Right forelimb (tissue), 1 donor: ENCODE measurements at regions not wholly inside any gene's neighbourhood (a gene's known extent, or its start where the extent isn't known, plus 50 kb on each side); places are given as distances from the start of the nearest gene placed in this dataset.
"Not testable (repeated sequence)": the region's sequence is repeated elsewhere in the genome, so short reads cannot be mapped to it uniquely, and the experiment has no call there.

Experiments used
- DNase-seq: peaks from one replicate; pipeline ENCODE4 v3.0.0-alpha.2; 2018

- DNase-seq = no peak
Measured at GRCh38 chr15:23983500-23984259, 296.6 kb upstream of the NDN start.

DNA sequence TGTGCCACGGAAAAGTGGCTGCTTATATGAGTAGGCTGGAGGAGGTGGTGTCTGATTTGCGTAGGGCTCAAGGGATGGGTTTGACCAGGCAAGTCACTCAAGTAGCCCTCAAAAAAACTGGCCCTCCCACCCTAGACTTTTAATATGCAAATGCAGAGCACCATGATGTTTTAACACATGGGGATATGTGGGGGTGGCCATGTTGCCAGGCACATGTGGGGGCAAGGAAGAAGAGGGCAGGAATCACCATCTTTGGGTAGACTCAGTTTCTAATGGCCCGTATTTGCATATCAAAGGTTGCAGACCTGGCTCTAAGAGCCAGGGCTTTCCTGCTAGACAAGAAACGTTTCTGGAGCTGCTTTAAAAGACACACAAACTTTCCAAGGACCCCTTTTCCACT is 307.2 kb upstream of the NDN start:
- no peak for DNase-seq

DNA sequence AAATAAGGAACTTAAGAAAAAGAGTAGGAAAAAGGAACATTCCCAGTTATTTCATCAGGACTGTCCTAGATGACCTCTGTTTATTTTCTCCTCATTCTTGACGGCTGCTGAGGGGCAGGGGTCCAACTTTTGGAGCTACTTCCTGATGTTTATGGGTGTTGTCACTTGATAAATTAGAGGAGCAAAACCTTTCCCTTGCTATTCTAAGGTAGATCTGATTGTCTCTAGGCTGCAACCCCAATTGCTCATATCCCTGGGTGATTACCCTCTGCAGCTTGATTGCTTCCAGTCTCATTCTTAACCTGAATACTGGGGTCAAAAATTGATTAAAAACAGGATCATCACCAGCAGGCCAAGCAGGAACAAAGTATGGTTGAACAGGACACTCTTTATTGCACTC is 311.0 kb upstream of the NDN start:
- no peak for DNase-seq

DNA sequence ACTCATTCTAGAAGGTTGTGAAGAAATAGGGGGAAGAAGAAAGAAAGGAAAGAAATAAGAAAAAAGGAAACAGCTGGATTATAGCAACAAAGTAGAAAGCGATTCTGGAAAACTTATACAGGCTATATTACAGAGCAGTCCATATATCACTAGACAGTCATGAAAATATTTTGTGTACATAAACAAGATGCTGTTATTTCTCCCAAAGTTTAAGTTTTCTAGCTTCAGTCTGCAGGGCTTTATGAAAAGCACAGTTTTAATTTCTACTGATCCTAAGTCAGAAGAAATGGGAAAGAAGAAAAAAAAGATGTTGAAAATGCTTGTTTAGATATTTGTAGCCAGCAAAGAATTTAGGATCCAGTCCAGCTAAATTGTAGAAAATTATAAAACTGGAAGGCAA is 321.4 kb upstream of the NDN start:
- DNase-seq = no peak

- DNase-seq = no peak
Measured at GRCh38 chr15:24017470-24017869, 330.4 kb upstream of the NDN start.

GRCh38 chr15:24039683-24040082 is 352.6 kb upstream of the NDN start:
- DNase-seq = no peak

DNA sequence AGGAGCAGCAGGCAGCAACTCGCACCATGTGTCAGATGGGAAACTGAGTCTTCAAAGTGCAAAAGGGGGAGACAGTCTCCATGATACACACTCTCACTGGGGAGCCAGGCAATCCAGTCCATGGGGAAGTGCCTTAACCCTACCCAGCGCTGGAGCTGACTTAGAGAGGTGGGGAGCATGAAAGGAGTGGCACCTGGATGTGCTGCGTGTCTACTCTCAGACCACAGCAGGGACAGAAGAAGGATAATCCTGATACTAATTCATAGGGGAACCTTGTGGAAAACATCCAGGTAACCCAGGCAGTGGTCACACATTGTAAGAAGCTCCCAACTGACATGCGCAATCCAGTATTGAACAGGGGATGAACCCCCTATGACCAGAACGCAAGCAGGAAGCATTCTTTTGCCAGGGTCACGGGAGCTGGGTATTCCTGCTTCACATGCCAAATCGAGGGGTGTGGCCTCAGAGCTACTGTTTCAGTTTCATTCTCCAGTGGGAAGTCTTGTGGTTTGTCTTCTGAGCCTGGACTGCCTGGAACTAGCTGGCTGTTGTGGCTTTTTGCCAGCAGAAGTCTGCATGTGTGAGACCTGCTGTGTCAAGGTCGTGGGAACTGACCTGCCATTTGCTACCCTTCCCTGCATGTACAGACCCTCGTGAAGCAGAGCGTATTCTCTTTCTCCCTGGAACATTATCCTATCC is 367.6 kb upstream of the NDN start:
- DNase-seq = no peak

DNA sequence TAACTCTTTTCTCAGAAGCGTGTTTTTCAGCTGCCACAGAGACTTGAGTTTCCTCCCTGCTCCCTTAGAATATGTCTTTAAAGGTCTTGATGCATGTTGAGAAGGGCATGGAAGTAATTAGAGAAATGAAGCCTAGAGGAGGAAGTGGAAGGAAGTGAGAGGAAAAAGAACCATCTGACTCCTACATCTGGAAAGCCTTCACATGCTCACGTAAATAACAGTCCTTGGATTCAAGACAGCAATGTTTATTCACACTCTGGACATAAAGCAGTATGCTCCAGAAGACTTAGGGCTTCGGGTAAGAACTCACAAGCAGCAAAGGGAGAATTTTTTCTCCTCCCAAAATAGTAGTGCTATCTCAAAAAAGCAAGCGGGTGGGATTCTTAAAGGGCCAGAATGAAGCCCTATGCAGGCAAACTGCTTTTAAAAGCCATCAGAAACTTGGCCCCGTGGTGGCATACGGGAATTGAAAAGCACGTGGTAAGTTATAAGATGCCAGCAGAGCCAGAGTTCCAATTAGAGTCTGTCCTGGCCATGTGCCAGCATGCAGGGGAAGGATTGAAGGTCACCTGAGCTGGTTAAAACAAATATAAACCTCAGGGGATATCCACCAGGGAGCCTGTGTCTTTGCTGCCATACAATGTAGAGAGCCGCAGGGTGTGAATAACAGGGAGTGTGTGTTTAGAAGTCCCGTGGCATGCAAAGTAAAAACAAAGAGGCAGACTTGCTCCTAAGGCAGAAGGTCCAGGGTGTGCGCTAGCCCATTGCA is 380.8 kb upstream of the NDN start:
- DNase-seq = no peak

GRCh38 chr15:24075420-24076089 is 388.4 kb upstream of the NDN start:
- DNase-seq = no peak

- DNase-seq = no peak
Measured at GRCh38 chr15:24076090-24076784, 389.1 kb upstream of the NDN start.

DNA sequence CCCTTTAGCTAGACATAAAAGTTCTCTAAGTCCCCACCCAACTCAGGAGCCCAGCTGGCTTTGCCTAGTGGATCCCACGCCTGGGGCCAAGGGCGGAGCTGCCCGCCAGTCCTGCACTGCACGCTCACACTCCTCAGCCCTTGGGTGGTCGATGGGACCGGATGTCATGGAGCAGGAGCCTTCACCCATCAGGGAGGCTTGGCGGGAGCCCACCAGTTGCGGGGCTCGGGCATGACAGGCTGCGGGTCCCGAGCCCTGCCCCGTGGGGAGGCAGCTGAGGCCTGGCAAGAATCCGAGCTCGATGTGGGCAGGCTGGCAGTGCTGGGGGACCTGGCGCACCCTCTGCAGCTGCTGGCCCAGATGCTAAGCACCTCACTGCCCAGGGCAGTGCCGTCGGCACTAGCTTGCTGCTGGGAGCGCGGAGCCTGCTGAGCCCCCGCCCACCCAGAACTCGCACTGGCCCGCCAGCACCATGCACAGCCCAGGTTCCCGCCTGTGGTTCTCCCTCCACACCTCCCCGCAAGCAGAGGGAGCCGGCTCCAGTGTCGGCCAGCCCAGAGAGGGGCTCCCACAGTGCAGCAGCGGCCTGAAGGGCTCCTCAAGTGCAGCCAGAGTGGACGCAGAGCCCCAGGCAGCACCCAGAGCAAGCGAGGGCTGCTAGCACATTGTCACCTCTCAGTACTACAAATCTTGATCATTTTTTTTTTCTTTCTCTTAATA is 391.4 kb upstream of the NDN start:
- no peak for DNase-seq

DNA sequence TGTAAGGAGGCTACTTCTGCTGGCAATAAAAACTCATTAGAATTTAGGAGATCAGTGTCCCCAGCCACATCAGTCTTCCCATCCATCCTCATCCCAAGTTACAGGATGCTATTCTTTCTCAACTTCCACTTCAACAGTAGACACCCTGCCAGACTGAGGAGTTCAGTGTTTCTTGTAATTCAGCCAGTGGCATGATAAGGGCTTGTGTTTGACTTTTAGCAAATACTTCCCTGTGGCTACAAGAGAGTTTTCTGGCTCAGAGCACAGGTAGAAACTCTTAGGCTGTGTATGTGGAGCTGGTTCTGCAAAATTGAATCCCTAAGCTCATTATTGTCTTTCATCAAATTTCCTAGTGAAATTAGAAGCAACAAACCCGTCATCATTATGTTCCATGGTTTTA is 401.8 kb upstream of the NDN start:
- DNase-seq = not testable (repeated sequence)

DNA sequence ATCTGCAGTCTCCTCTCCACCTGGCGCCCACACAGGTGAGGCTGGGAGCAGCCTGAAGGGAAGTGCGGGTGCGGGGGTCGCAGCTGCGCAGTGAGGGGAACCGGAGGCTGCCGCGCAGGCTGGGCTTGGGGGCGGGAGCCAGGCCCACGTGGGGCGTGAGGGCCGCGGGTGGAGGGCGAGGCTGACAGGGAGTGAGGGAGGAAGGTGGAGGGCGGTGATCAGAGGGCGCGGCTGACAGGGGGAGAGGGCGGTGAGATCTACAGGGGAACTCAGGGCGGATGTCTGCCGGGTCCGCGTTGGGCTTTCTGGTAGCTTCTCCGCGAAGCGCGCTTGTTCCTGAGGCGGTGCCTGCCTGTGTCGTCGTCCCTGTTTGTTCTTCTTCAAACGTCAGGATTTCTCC is 414.4 kb upstream of the NDN start:
- not testable (repeated sequence) for DNase-seq

- DNase-seq = not testable (repeated sequence)
Measured at GRCh38 chr15:24107524-24107923, 420.4 kb upstream of the NDN start.

DNA sequence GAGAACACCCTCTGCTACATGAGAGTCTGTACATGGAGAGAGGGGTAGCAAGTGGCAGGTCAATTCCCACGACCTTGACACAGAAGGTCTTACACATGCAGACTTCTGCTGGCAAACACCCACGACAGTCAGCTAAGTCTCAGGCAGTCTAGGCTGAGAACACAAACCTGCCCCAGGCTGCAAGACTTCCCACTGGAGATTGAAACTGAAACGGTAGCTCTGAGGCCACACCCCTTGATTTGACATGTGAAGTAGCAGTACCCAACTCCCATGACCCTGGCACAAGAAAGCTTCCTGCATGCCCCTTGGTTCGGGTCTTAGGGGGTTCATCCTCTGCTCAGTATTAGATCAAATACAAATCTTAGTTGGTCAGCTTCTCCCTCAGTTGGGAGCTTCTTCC is 420.8 kb upstream of the NDN start:
- not testable (repeated sequence) for DNase-seq

DNA sequence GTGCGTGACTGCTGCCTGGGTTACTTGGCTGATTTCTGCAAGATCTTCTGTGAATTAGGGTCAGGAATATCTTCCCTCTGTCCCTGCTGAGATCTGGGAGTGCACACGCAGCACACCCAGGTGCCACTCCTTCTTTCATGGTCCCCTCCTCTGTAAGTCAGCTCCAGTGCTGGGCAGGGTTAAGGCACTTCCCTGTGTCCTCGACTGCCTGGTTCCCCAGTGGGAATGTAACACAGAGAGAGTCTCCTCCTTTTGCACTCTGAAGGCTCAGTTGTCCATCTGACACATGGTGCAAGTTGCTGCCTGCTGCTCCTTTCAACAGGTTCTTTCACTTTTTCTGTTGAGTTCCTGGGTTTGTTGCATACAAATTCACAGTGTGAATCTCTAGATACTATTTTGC is 421.2 kb upstream of the NDN start:
- DNase-seq = not testable (repeated sequence)

GRCh38 chr15:24139622-24140021 is 452.5 kb upstream of the NDN start:
- DNase-seq = not testable (repeated sequence)

DNA sequence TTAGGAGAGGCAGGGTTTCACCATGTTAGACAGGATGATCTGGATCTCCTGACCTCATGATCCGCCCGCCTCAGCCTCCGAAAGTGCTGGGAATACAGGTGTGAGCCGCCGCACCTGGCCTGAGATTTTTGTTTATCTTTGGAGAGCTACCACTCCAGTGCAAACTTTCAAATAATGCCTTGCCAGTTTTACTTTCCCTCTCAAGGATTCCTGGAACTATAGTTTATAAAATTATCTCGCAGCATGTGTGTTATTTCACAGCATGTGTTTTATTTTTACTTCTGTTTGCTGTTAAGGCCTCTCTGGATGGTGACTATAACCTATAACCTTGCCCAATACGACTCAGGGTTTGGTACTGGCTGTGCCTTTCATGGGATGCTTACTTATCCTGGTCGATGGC is 458.0 kb upstream of the NDN start:
- DNase-seq = not testable (repeated sequence)

DNA sequence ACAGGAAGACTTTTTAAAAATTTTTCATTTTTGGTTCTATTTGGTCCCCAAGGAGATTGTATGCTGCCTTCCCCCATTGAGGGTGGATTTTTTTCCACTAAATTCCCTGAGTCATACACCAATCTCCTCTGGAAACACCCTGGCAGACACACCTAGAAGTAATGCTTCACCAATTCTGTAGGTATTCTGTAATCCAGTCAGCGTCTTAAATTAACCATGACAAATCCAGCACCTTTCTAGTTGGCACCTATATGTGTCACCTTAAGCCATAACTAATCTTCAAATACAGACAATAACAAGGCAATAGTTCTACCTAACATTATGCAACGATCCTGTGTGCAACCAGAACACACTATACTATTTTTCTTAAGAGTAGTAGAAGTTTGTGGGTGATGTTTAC is 459.1 kb upstream of the NDN start:
- no peak for DNase-seq

DNA sequence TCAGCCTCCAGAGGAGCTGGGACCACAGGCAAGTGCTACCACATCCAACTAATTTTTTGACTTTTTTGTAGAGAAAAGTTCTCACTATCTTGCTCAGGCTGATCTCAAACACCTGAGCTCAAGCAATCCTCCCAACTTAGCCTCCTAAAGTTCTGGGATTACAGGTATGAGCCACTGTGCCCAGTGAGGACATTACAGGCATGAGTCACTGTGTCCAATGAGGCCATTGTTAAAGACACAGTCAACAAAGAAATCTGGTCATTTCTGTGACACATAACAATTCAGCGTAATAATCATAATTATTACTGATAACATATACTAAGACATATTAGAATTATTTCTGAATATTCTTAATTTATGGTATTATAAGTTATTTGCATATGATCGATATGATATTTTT is 463.4 kb upstream of the NDN start:
- no peak for DNase-seq

- not testable (repeated sequence) for DNase-seq
Measured at GRCh38 chr15:24158306-24158705, 471.2 kb upstream of the NDN start.

- not testable (repeated sequence) for DNase-seq
Measured at GRCh38 chr15:24165512-24165911, 478.4 kb upstream of the NDN start.
